ENCODE measurements at regions not wholly inside any gene's neighbourhood (a gene's known extent, or its start where the extent isn't known, plus 50 kb on each side); places are given as distances from the start of the nearest gene placed in this dataset.

- TF ChIP-seq CTCF (conservative IDR thresholded peaks at IDR 0.05; ENCODE audit: low read depth, low read length) (no peak), EZH2 (IDR thresholded peaks at IDR 0.05; ENCODE audit: borderline replicate concordance, low read depth, low read length, poor library complexity, severe bottlenecking) (no peak)
Measured at GRCh38 chr3:96183871-96184270, 630.5 kb upstream of the EPHA6 start.
